Fibroblast of lung (primary cell): ENCODE measurements at regions not wholly inside any gene's neighbourhood (a gene's known extent, or its start where the extent isn't known, plus 50 kb on each side); places are given as distances from the start of the nearest gene placed in this dataset.

Experiments used
- CTCF ChIP-seq, 2 donors: IDR thresholded peaks in 1 of 2; conservative IDR thresholded peaks in 1 of 2; 1 replicate in 1 of 2; 2 replicates in 1 of 2; pipeline ENCODE4 v1.5.1; 2011 to 2012; ENCODE audit warnings: low read length in 2 of 2, control low read depth in 1 of 2, inconsistent platforms in 1 of 2, low read depth in 1 of 2, mild to moderate bottlenecking in 1 of 2
- EZH2 ChIP-seq: IDR thresholded peaks from 2 replicates; pipeline ENCODE4 v1.5.1; 2012; ENCODE audit warnings: low read length, control low read depth, mild to moderate bottlenecking; ENCODE audit errors: missing control alignments

DNA sequence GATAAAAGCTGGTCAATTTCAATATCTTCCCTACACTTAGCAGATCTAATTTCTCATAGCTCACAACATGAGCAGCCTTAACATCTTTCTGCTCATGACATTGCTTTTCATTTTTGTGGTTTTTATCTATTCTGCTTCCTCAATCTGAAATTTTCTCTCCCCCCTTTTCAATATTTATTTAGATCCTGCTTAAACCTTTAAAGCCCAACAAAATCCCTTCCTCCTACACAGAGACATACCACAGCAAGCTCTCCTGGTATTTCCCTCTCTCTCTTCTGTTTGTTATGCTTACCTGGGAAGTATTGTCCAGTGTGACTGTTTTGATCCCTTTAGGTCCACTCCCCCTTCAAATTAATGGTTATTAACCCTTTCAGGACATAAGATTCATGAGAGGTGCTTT is 582.5 kb downstream of the RFPL4B start:
- TF ChIP-seq CTCF (conservative IDR thresholded peaks at IDR 0.05 in 1 of 2, IDR thresholded peaks at IDR 0.05 in 1 of 2; ENCODE audit: low read depth in 1 of 2, low read length in 2 of 2): no peak
- TF ChIP-seq EZH2: no peak
